AG04449 (cell line): ENCODE measurements at regions not wholly inside any gene's neighbourhood (a gene's known extent, or its start where the extent isn't known, plus 50 kb on each side); places are given as distances from the start of the nearest gene placed in this dataset.

Source experiments
- CTCF ChIA-PET: fragments of 350-600 bp; formaldehyde crosslinking; extraction: SDS; loops from one replicate; lab custom pipeline; 2021; ENCODE audit warnings: antibody characterized with exemption; lab: Yijun Ruan, JAX
- POLR2A ChIA-PET: fragments of 400-600, 350-600 bp; formaldehyde crosslinking; extraction: SDS; loops from one replicate; lab custom pipeline; 2020; ENCODE audit warnings: antibody characterized with exemption, inconsistent platforms; lab: Yijun Ruan, JAX
- DNase-seq: peaks from one replicate; pipeline ENCODE4 v3.0.0-alpha.2; 2010; ENCODE audit warnings: low read depth, low spot score
- H3K4me3 ChIP-seq: 2 replicates; pipeline ENCODE4 v1.5.1; 2011; ENCODE audit warnings: low read depth, mild to moderate bottlenecking, control low read depth, low read length
- TF ChIP-seq, protein P1 (sequence below): IDR thresholded peaks from one replicate; pipeline ENCODE4 v1.5.1; 2011; ENCODE audit warnings: mild to moderate bottlenecking, moderate library complexity, low read length, control low read depth, inconsistent platforms; ENCODE audit not compliant: insufficient read depth; ENCODE audit errors: missing control alignments

DNA sequence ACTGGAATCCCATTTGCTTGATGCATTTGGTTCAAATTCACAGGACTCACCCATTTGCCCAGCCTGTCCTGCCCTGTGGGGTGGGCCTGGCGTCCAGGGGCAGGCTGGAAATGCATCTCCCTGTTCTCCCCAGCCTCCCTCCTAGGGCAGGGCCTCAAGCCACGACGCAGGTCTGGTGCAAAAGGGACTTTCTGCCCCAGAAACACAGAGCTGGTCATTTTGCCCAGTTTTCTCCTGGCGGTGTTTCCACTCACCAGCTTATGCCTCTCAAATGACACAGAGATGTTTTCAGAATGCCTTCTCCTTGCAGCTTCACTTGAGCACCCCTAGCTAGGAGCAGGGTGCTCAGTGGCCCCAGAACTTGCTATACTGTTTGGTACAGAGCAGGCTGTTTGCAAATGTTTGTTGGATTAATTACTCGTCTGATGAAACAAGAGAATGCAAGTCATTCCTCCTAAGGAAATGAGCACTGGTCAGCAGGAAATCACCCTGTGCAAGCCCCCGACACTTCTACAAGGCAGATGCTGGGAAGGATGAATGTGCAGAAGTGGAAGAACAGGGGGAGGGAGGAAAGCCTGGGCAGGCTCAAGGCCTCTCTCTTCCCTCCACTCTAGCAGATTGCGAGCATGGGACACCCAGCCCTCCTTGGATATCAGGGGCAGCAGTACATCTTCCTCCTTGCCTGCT is 164.3 kb upstream of the APCDD1 start:
- ChIA-PET POLR2A (no interaction called here), CTCF (no interaction called here)
- TF ChIP-seq, protein P1, sequence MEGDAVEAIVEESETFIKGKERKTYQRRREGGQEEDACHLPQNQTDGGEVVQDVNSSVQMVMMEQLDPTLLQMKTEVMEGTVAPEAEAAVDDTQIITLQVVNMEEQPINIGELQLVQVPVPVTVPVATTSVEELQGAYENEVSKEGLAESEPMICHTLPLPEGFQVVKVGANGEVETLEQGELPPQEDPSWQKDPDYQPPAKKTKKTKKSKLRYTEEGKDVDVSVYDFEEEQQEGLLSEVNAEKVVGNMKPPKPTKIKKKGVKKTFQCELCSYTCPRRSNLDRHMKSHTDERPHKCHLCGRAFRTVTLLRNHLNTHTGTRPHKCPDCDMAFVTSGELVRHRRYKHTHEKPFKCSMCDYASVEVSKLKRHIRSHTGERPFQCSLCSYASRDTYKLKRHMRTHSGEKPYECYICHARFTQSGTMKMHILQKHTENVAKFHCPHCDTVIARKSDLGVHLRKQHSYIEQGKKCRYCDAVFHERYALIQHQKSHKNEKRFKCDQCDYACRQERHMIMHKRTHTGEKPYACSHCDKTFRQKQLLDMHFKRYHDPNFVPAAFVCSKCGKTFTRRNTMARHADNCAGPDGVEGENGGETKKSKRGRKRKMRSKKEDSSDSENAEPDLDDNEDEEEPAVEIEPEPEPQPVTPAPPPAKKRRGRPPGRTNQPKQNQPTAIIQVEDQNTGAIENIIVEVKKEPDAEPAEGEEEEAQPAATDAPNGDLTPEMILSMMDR = no peak
- no peak overlapping the region for H3K4me3 ChIP-seq
- DNase-seq = no peak

DNA sequence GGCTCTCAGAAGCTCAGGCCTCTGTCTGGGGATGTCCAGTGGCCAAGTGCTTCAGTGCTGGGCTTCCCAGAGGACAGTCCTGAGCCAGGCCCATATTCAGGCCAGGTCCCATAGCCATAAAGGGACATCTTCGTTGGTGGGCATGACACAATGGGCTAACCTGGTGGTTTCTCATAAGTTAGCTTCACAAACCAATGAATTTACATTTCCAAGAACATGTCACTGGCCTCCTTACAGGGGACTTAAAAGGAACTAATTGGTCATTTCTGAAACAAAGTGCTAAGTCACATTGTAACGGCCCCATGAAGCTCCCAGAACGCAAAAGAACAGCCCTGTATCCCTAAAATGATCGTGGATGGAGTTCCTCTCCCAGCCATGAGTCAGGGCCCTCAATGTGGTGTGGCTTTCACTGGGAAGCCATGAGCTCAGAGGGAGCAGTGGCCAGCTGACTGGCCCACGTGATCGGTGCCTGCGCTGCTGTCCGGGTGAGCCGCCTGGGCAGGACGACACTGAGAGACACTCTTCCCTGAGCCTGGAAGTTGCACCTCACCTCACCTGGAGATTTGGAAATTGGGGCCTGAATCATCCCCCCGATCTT is 163.7 kb upstream of the APCDD1 start:
- TF ChIP-seq, protein P1 = no peak
- H3K4me3 ChIP-seq = no peak overlapping the region
- POLR2A ChIA-PET = no interaction called here
- DNase-seq = no peak
- CTCF ChIA-PET = interaction anchor here (1.3 to 1.6 kb wide), 2 partner anchors 9 kb away, joined by 4 to 5 read pairs; no protein-coding TSS in a partner anchor

DNA sequence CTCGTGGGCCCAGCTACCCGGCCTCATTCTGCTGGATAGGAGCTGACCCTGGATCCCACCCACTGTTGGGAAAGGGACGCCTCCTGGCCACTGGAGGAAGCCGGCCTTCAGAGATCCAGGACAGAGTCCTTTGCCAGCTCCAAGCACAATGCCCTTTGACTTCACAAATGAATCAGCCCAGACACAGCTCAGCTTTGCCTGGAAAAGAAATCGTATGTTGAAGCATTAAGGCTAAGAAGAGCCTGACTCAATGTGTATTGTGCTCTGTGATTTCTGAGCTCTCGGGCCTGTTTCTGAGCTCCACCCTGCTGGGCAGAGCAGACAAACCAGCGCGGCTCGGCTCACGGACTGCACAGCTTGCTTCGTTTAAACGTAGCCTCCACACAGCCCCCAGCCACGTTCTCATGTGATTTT is 162.9 kb upstream of the APCDD1 start:
- POLR2A ChIA-PET = no interaction called here
- CTCF ChIA-PET = interaction anchor here (0.6 to 1.6 kb wide), 3 partner anchors 9 to 15 kb away, joined by 3 to 5 read pairs (median 4); no protein-coding TSS in a partner anchor
- no peak for DNase-seq

DNA sequence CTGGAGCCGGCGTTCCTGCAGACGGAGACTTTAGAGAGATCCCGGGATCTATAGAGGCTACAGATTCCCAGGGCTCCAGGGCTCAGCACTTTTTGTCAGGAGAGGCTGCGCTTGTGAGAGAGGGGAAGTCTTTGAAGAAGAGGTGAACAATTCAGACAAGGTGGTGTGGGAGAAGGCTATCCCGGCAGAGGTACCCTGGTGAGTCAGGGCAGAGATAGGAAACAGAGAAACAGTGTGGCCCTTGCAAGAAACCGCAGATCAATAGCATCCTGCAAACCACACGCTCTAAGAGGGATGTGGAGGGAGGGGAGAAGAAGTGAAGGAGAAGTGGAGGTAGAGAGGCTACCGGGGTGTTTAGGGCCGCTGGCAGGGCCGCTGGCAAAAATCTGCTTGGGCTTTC is 160.5 kb upstream of the APCDD1 start:
- DNase-seq = no peak
- ChIA-PET POLR2A (no interaction called here), CTCF (no interaction called here)
- TF ChIP-seq, protein P1 = no peak
- H3K4me3 ChIP-seq = no peak overlapping the region

More for the DNA sequence above, 162.9 kb upstream of the APCDD1 start:
- TF ChIP-seq, protein P1 = no peak
- H3K4me3 ChIP-seq = no peak overlapping the region

DNA sequence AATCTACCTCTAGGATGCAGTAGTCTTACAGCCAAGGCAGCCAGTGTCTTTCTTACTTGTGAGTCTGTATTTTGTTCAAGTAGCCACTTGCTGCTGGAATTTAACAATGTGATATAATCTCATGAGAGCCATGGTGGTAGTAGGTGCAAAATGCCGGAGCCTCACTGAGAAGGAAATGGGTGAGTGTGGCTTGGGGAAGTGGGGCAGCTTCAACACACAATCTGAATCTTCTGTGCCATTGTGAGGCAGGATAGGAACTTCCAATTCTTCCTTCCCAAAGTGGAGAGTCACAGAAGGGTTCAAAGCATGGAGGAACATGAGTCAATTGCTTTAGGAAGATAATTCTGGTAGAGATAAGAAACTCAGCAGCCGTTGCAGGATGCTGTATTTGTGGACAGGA is 158.7 kb upstream of the APCDD1 start:
- TF ChIP-seq, protein P1 = no peak
- ChIA-PET POLR2A (no interaction called here), CTCF (no interaction called here)
- no peak for DNase-seq
- no peak overlapping the region for H3K4me3 ChIP-seq

DNA sequence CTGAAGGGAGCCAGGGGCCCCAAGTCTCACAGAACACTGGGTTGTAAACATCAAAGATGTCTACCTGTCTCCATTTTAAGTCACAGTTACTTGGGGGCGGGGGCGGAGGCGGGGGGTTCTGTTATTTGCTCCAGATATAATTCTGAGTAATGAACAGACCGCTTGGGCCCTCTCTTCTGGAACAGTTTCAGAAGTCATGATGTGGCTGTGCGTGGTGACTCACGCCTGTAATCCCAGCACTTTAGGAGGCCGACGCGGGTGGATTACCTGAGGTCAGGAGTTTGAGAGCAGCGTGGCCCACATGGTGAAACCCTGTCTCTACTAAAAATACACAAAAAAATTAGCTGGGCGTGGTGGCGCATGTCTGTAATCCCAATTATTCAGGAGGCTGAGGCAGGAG is 157.9 kb upstream of the APCDD1 start:
- DNase-seq = no peak
- TF ChIP-seq, protein P1 = no peak
- ChIA-PET CTCF (no interaction called here), POLR2A (no interaction called here)
- H3K4me3 ChIP-seq = no peak overlapping the region
